ENCODE measurements at regions not wholly inside any gene's neighbourhood (a gene's known extent, or its start where the extent isn't known, plus 50 kb on each side); places are given as distances from the start of the nearest gene placed in this dataset.

GRCh38 chr1:57704811-57705210, 281.0 kb upstream of the DAB1 start:
- CTCF ChIA-PET: no interaction called here
- ATAC-seq (no peak), DNase-seq (no peak)
- H3K4me3 ChIP-seq (ENCODE audit: low read length): no peak overlapping the region
- no TSS peak for BruUV-seq (replicated peaks)
- H2AFZ ChIP-seq (ENCODE audit: low read length): no peak overlapping the region
- no peaks in the 10 kb centered on the region for H3K9me2 ChIP-seq (replicated peaks; ENCODE audit: low read length)
- no peak for TF ChIP-seq CTCF (conservative IDR thresholded peaks at IDR 0.05; ENCODE audit: low read depth, low read length)
- no peak for TF ChIP-seq EZH2 (IDR thresholded peaks at IDR 0.05; ENCODE audit: low read length, unreplicated experiment)
- no peak for TF ChIP-seq EZH2phosphoT487 (IDR thresholded peaks at IDR 0.05; ENCODE audit: borderline replicate concordance, low read length)
- H3K79me2 ChIP-seq (ENCODE audit: low read length): no peaks in the 10 kb centered on the region
- H3K4me2 ChIP-seq (ENCODE audit: low read length): no peak overlapping the region
- H4K20me1 ChIP-seq (ENCODE audit: low read length): no peaks in the 10 kb centered on the region
- H3K9ac ChIP-seq (ENCODE audit: low read length): no peak overlapping the region
- POLR2A ChIA-PET (ENCODE audit: unreplicated experiment): no interaction called here
- H3K9me3 ChIP-seq (ENCODE audit: low read length): no peaks in the 10 kb centered on the region
- no peak overlapping the region for H3K27ac ChIP-seq (ENCODE audit: low read length)
- H3K4me1 ChIP-seq (ENCODE audit: insufficient read depth, low read length): no peaks in the 10 kb centered on the region
- no peaks in the 10 kb centered on the region for H3K36me3 ChIP-seq (ENCODE audit: low read depth, low read length)
- H3F3A ChIP-seq (ENCODE audit: low read length, unreplicated experiment): no peaks in the 10 kb centered on the region
- intact Hi-C loops (cut with micrococcal nuclease): no loop called here
- no peaks in the 10 kb centered on the region for H3K27me3 ChIP-seq (ENCODE audit: low read length)

- BruUV-seq (replicated peaks): no TSS peak
- Histone ChIP-seq H4K20me1 (ENCODE audit: low read length) (no peaks in the 10 kb centered on the region), H3K36me3 (ENCODE audit: low read depth, low read length) (no peaks in the 10 kb centered on the region), H2AFZ (ENCODE audit: low read length) (no peak overlapping the region), H3K9me2 (replicated peaks; ENCODE audit: low read length) (no peaks in the 10 kb centered on the region), H3K4me1 (ENCODE audit: insufficient read depth, low read length) (no peaks in the 10 kb centered on the region), H3K9ac (ENCODE audit: low read length) (no peak overlapping the region), H3K4me3 (ENCODE audit: low read length) (no peak overlapping the region), H3K79me2 (ENCODE audit: low read length) (no peaks in the 10 kb centered on the region), H3K9me3 (ENCODE audit: low read length) (no peaks in the 10 kb centered on the region), H3K4me2 (ENCODE audit: low read length) (no peak overlapping the region), H3K27ac (ENCODE audit: low read length) (no peak overlapping the region), H3K27me3 (ENCODE audit: low read length) (no peaks in the 10 kb centered on the region), H3F3A (ENCODE audit: low read length, unreplicated experiment) (no peaks in the 10 kb centered on the region)
- ATAC-seq: no peak
- no peak for TF ChIP-seq EZH2 (IDR thresholded peaks at IDR 0.05; ENCODE audit: low read length, unreplicated experiment)
- no peak for TF ChIP-seq CTCF (conservative IDR thresholded peaks at IDR 0.05; ENCODE audit: low read depth, low read length)
- TF ChIP-seq EZH2phosphoT487 (IDR thresholded peaks at IDR 0.05; ENCODE audit: borderline replicate concordance, low read length): no peak
- intact Hi-C loops (cut with micrococcal nuclease): no loop called here
- DNase-seq: no peak
- ChIA-PET CTCF (no interaction called here), POLR2A (ENCODE audit: unreplicated experiment) (no interaction called here)
These were observed 280.4 kb upstream of the DAB1 start for GRCh38 chr1:57704231-57704630.

GRCh38 chr1:57696904-57697303, 273.0 kb upstream of the DAB1 start:
- ChIA-PET POLR2A (ENCODE audit: unreplicated experiment) (no interaction called here), CTCF (no interaction called here)
- Histone ChIP-seq H4K20me1 (ENCODE audit: low read length) (no peaks in the 10 kb centered on the region), H3K9me2 (replicated peaks; ENCODE audit: low read length) (no peaks in the 10 kb centered on the region), H3K4me2 (ENCODE audit: low read length) (no peak overlapping the region), H3K27ac (ENCODE audit: low read length) (no peak overlapping the region), H3K79me2 (ENCODE audit: low read length) (no peaks in the 10 kb centered on the region), H3K4me1 (ENCODE audit: insufficient read depth, low read length) (no peaks in the 10 kb centered on the region), H3K9ac (ENCODE audit: low read length) (no peak overlapping the region), H3K9me3 (ENCODE audit: low read length) (no peaks in the 10 kb centered on the region), H2AFZ (ENCODE audit: low read length) (no peak overlapping the region), H3F3A (ENCODE audit: low read length, unreplicated experiment) (no peaks in the 10 kb centered on the region), H3K27me3 (ENCODE audit: low read length) (no peaks in the 10 kb centered on the region), H3K36me3 (ENCODE audit: low read depth, low read length) (no peaks in the 10 kb centered on the region), H3K4me3 (ENCODE audit: low read length) (no peak overlapping the region)
- TF ChIP-seq CTCF (conservative IDR thresholded peaks at IDR 0.05; ENCODE audit: low read depth, low read length) (no peak), EZH2phosphoT487 (IDR thresholded peaks at IDR 0.05; ENCODE audit: borderline replicate concordance, low read length) (no peak), EZH2 (IDR thresholded peaks at IDR 0.05; ENCODE audit: low read length, unreplicated experiment) (no peak)
- BruUV-seq (replicated peaks): no TSS peak
- intact Hi-C loops (cut with micrococcal nuclease): no loop called here
- DNase-seq: no peak
- ATAC-seq: no peak

Measured in PC-3 (cell line).